Hepatocyte (in vitro differentiated cells): ENCODE measurements at regions not wholly inside any gene's neighbourhood (a gene's known extent, or its start where the extent isn't known, plus 50 kb on each side); places are given as distances from the start of the nearest gene placed in this dataset.

Experiments used
- EZH2 ChIP-seq: fragments of 200-600 bp; sonication (generic); IDR thresholded peaks from 2 replicates; pipeline ENCODE4 v1.6.1; 2016; ENCODE audit warnings: antibody characterized with exemption, mild to moderate bottlenecking, borderline replicate concordance
- EZH2phosphoT487 ChIP-seq: fragments of 200-600 bp; sonication (generic); IDR thresholded peaks from one replicate; pipeline ENCODE4 v1.6.1; 2018; ENCODE audit warnings: antibody characterized with exemption, mild to moderate bottlenecking, low read depth, moderate library complexity; ENCODE audit not compliant: unreplicated experiment, severe bottlenecking
- TF ChIP-seq, protein P1 (sequence below): fragments of 200-600 bp; sonication (generic); IDR thresholded peaks from 2 replicates; pipeline ENCODE4 v1.5.1; 2016; ENCODE audit warnings: antibody characterized with exemption, mild to moderate bottlenecking; ENCODE audit not compliant: poor library complexity

DNA sequence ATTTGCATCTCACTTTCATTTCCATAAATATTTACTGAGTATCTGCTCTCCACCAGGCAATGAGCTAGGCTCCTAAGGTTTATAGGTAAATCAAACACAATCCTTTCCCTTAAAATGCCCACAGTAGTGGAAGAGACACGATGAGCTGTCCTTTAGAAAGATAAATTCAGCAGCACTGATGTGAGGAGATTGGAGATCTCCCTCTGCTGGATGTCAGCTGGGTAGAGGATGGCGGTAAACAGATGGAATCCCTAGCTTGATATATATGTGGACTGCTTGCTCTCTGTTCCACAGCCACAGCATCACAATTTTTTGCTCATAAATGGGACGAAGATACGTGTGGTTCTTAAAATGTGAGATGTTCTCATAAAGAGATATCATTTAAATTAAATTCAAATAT is 216.4 kb upstream of the RASGEF1B start:
- TF ChIP-seq, protein P1, sequence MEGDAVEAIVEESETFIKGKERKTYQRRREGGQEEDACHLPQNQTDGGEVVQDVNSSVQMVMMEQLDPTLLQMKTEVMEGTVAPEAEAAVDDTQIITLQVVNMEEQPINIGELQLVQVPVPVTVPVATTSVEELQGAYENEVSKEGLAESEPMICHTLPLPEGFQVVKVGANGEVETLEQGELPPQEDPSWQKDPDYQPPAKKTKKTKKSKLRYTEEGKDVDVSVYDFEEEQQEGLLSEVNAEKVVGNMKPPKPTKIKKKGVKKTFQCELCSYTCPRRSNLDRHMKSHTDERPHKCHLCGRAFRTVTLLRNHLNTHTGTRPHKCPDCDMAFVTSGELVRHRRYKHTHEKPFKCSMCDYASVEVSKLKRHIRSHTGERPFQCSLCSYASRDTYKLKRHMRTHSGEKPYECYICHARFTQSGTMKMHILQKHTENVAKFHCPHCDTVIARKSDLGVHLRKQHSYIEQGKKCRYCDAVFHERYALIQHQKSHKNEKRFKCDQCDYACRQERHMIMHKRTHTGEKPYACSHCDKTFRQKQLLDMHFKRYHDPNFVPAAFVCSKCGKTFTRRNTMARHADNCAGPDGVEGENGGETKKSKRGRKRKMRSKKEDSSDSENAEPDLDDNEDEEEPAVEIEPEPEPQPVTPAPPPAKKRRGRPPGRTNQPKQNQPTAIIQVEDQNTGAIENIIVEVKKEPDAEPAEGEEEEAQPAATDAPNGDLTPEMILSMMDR = peak; percentile 34
- TF ChIP-seq EZH2 (no peak), EZH2phosphoT487 (no peak)
